ENCODE measurements at regions not wholly inside any gene's neighbourhood (a gene's known extent, or its start where the extent isn't known, plus 50 kb on each side); places are given as distances from the start of the nearest gene placed in this dataset.
A peak's percentile ranks its signal among the peaks of the same experiment; 100 is the strongest.

GRCh38 chr7:46949270-46949931, 632.5 kb downstream of the TNS3 start:
- Histone ChIP-seq H3K4ac (ENCODE audit: low read depth, low read length) (no peak overlapping the region), H3K9ac (ENCODE audit: low read length) (no peak overlapping the region), H3K14ac (ENCODE audit: low read length) (no peak overlapping the region), H3K18ac (ENCODE audit: low read length) (no peak overlapping the region), H3K4me1 (ENCODE audit: control insufficient read depth in 1 of 2, insufficient read depth in 2 of 2, low read length in 2 of 2) (no peaks in the 10 kb centered on the region), H2BK5ac (ENCODE audit: low read depth, low read length, poor library complexity) (no peak overlapping the region), H4K12ac (ENCODE audit: low read depth, low read length) (no peak overlapping the region), H3K23ac (ENCODE audit: low read length) (no peak overlapping the region), H4K91ac (ENCODE audit: low read depth, low read length) (no peak overlapping the region), H2AFZ (ENCODE audit: insufficient read depth, low read length, poor library complexity) (no peak overlapping the region), H2BK12ac (ENCODE audit: low read length) (no peak overlapping the region), H3K4me3 (ENCODE audit: low read depth, low read length) (no peak overlapping the region), H3K36me3 (ENCODE audit: control insufficient read depth in 1 of 2, insufficient read depth in 2 of 2, low read length in 2 of 2) (no peaks in the 10 kb centered on the region), H3K9me3 (ENCODE audit: insufficient read depth, low read depth, low read length) (no peaks in the 10 kb centered on the region), H3K27ac (ENCODE audit: low read depth, low read length) (no peak overlapping the region), H2AK5ac (ENCODE audit: low read length) (no peak overlapping the region), H3K4me2 (ENCODE audit: low read length) (no peak overlapping the region), H2BK120ac (ENCODE audit: insufficient read depth, low read length, poor library complexity) (no peak overlapping the region), H3K79me2 (ENCODE audit: control insufficient read depth, insufficient read depth, low read length, poor library complexity) (no peaks in the 10 kb centered on the region), H4K8ac (ENCODE audit: low read depth, low read length) (no peak overlapping the region), H3K79me1 (ENCODE audit: low read length) (no peaks in the 10 kb centered on the region), H3K27me3 (ENCODE audit: insufficient read depth, low read length) (no peaks in the 10 kb centered on the region)
- DNase-seq = no peak
- no CpG with 5 or more reads among the region's 4 CpGs for WGBS (ENCODE audit: extremely low coverage, insufficient coverage, insufficient read length)

GRCh38 chr7:46948716-46949115, 633.2 kb downstream of the TNS3 start:
- Histone ChIP-seq H3K79me1 (ENCODE audit: low read length) (no peaks in the 10 kb centered on the region), H3K4ac (ENCODE audit: low read depth, low read length) (no peak overlapping the region), H3K9ac (ENCODE audit: low read length) (no peak overlapping the region), H3K23ac (ENCODE audit: low read length) (no peak overlapping the region), H3K9me3 (ENCODE audit: insufficient read depth, low read depth, low read length) (no peaks in the 10 kb centered on the region), H3K14ac (ENCODE audit: low read length) (no peak overlapping the region), H2AK5ac (ENCODE audit: low read length) (no peak overlapping the region), H2BK12ac (ENCODE audit: low read length) (no peak overlapping the region), H3K27ac (ENCODE audit: low read depth, low read length) (no peak overlapping the region), H3K18ac (ENCODE audit: low read length) (no peak overlapping the region), H3K4me1 (ENCODE audit: control insufficient read depth in 1 of 2, insufficient read depth in 2 of 2, low read length in 2 of 2) (no peaks in the 10 kb centered on the region), H4K91ac (ENCODE audit: low read depth, low read length) (no peak overlapping the region), H2AFZ (ENCODE audit: insufficient read depth, low read length, poor library complexity) (no peak overlapping the region), H3K4me3 (ENCODE audit: low read depth, low read length) (no peak overlapping the region), H2BK120ac (ENCODE audit: insufficient read depth, low read length, poor library complexity) (no peak overlapping the region), H3K27me3 (ENCODE audit: insufficient read depth, low read length) (no peaks in the 10 kb centered on the region), H3K79me2 (ENCODE audit: control insufficient read depth, insufficient read depth, low read length, poor library complexity) (no peaks in the 10 kb centered on the region), H4K12ac (ENCODE audit: low read depth, low read length) (no peak overlapping the region), H2BK5ac (ENCODE audit: low read depth, low read length, poor library complexity) (no peak overlapping the region), H4K8ac (ENCODE audit: low read depth, low read length) (no peak overlapping the region), H3K4me2 (ENCODE audit: low read length) (no peak overlapping the region), H3K36me3 (ENCODE audit: control insufficient read depth in 1 of 2, insufficient read depth in 2 of 2, low read length in 2 of 2) (no peaks in the 10 kb centered on the region)
- DNase-seq = no peak
- WGBS (ENCODE audit: extremely low coverage, insufficient coverage, insufficient read length) = no CpG with 5 or more reads among the region's 6 CpGs

- H3K4ac ChIP-seq (ENCODE audit: low read depth, low read length) = no peak overlapping the region
- H2BK5ac ChIP-seq (ENCODE audit: low read depth, low read length, poor library complexity) = no peak overlapping the region
- H3K4me3 ChIP-seq (ENCODE audit: low read depth, low read length) = no peak overlapping the region
- H2AFZ ChIP-seq (ENCODE audit: insufficient read depth, low read length, poor library complexity) = no peak overlapping the region
- no peak overlapping the region for H3K18ac ChIP-seq (ENCODE audit: low read length)
- H3K27me3 ChIP-seq (ENCODE audit: insufficient read depth, low read length) = no peaks in the 10 kb centered on the region
- no peak overlapping the region for H3K23ac ChIP-seq (ENCODE audit: low read length)
- no peak overlapping the region for H3K27ac ChIP-seq (ENCODE audit: low read depth, low read length)
- H3K4me2 ChIP-seq (ENCODE audit: low read length) = no peak overlapping the region
- no peak overlapping the region for H2BK120ac ChIP-seq (ENCODE audit: insufficient read depth, low read length, poor library complexity)
- no peak overlapping the region for H4K8ac ChIP-seq (ENCODE audit: low read depth, low read length)
- no peak for DNase-seq
- no peak overlapping the region for H4K12ac ChIP-seq (ENCODE audit: low read depth, low read length)
- H3K9ac ChIP-seq (ENCODE audit: low read length) = no peak overlapping the region
- H3K79me1 ChIP-seq (ENCODE audit: low read length) = no peaks in the 10 kb centered on the region
- H2AK5ac ChIP-seq (ENCODE audit: low read length) = no peak overlapping the region
- no peak overlapping the region for H4K91ac ChIP-seq (ENCODE audit: low read depth, low read length)
- no peak overlapping the region for H3K14ac ChIP-seq (ENCODE audit: low read length)
- H3K9me3 ChIP-seq (ENCODE audit: insufficient read depth, low read depth, low read length) = no peaks in the 10 kb centered on the region
- no peaks in the 10 kb centered on the region for H3K79me2 ChIP-seq (ENCODE audit: control insufficient read depth, insufficient read depth, low read length, poor library complexity)
- no peaks in the 10 kb centered on the region for H3K36me3 ChIP-seq (ENCODE audit: control insufficient read depth in 1 of 2, insufficient read depth in 2 of 2, low read length in 2 of 2)
- H2BK12ac ChIP-seq (ENCODE audit: low read length) = no peak overlapping the region
- no peaks in the 10 kb centered on the region for H3K4me1 ChIP-seq (ENCODE audit: control insufficient read depth in 1 of 2, insufficient read depth in 2 of 2, low read length in 2 of 2)
Observed at GRCh38 chr7:46945328-46945727, 636.6 kb downstream of the TNS3 start.

- H3K79me1 ChIP-seq (ENCODE audit: low read length) = no peaks in the 10 kb centered on the region
- no peak overlapping the region for H3K14ac ChIP-seq (ENCODE audit: low read length)
- H3K23ac ChIP-seq (ENCODE audit: low read length) = no peak overlapping the region
- WGBS (ENCODE audit: extremely low coverage, insufficient coverage, insufficient read length) = no CpG with 5 or more reads among the region's 3 CpGs
- no peaks in the 10 kb centered on the region for H3K4me1 ChIP-seq (ENCODE audit: control insufficient read depth in 1 of 2, insufficient read depth in 2 of 2, low read length in 2 of 2)
- no peaks in the 10 kb centered on the region for H3K36me3 ChIP-seq (ENCODE audit: control insufficient read depth in 1 of 2, insufficient read depth in 2 of 2, low read length in 2 of 2)
- H3K79me2 ChIP-seq (ENCODE audit: control insufficient read depth, insufficient read depth, low read length, poor library complexity) = no peaks in the 10 kb centered on the region
- DNase-seq = no peak
- H2BK12ac ChIP-seq (ENCODE audit: low read length) = no peak overlapping the region
- no peak overlapping the region for H2AFZ ChIP-seq (ENCODE audit: insufficient read depth, low read length, poor library complexity)
- no peak overlapping the region for H3K4me2 ChIP-seq (ENCODE audit: low read length)
- no peak overlapping the region for H3K27ac ChIP-seq (ENCODE audit: low read depth, low read length)
- H3K4me3 ChIP-seq (ENCODE audit: low read depth, low read length) = no peak overlapping the region
- no peak overlapping the region for H3K18ac ChIP-seq (ENCODE audit: low read length)
- no peak overlapping the region for H4K8ac ChIP-seq (ENCODE audit: low read depth, low read length)
- H3K27me3 ChIP-seq (ENCODE audit: insufficient read depth, low read length) = no peaks in the 10 kb centered on the region
- no peak overlapping the region for H4K12ac ChIP-seq (ENCODE audit: low read depth, low read length)
- no peak overlapping the region for H4K91ac ChIP-seq (ENCODE audit: low read depth, low read length)
- H3K4ac ChIP-seq (ENCODE audit: low read depth, low read length) = no peak overlapping the region
- no peak overlapping the region for H3K9ac ChIP-seq (ENCODE audit: low read length)
- no peak overlapping the region for H2BK5ac ChIP-seq (ENCODE audit: low read depth, low read length, poor library complexity)
- no peak overlapping the region for H2AK5ac ChIP-seq (ENCODE audit: low read length)
- no peaks in the 10 kb centered on the region for H3K9me3 ChIP-seq (ENCODE audit: insufficient read depth, low read depth, low read length)
- peak overlapping the region; percentile 37 for H2BK120ac ChIP-seq (ENCODE audit: insufficient read depth, low read length, poor library complexity)
Observed at GRCh38 chr7:46943996-46944395, 637.9 kb downstream of the TNS3 start.
